HK-2 (cell line): ENCODE measurements at regions not wholly inside any gene's neighbourhood (a gene's known extent, or its start where the extent isn't known, plus 50 kb on each side); places are given as distances from the start of the nearest gene placed in this dataset.

ENCODE experiments used
- DNase-seq: peaks from one replicate; pipeline ENCODE4 v3.0.0-alpha.2; 2018; ENCODE audit not compliant: unreplicated experiment

- DNase-seq = no peak
These were observed 363.9 kb downstream of the PREX1 start for GRCh38 chr20:48463916-48464315.

GRCh38 chr20:48463096-48463720 is 364.6 kb downstream of the PREX1 start:
- DNase-seq = no peak

DNA sequence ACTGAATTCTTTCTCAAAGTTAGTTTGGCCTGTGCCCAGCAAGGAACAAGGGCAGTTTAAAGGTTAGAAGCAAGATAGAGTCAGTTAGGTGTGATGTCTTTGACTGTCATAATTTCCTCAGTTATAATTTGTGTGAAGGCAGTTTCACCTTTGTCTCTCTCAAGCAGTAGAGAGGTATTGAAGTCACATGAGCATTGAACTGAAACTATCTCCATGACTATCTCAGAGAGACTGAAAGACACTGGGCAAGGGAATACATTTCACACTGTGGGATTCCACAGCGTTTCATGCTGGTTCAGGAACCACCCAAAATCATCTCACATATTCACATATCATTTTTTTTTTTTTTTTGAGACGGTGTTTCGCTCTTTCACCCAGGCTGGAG is 366.1 kb downstream of the PREX1 start:
- DNase-seq = no peak

DNA sequence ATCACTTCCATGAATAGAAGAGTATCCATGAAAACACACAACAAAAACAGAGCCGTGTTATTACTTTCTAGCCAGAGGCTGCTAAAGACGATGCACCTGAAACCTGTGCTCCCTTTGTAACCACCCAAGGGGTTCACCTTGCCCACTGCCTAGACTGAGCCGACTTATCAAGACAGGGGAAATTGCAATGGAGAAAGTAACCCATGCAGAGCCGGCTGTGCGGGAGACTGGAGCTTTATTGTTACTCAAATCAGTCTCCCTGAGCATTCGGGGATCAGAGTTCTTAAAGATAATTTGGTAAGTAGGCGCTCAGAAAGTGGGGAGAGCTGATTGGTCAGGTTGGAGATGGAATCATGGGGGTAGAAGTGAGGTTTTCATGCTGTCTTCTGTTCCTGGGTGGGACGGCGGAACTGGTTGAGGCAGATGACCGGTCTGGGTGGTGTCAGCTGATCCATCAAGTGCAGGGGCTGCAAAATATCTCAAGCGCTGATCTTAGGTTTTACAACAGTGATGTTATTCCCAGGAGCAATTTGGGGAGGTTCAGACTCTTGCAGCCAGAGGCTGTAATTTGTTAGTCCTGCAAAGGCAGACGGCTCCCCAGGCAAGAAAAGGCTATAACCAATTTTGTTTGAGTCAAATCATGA is 366.6 kb downstream of the PREX1 start:
- no peak for DNase-seq

GRCh38 chr20:48460681-48461080 is 367.1 kb downstream of the PREX1 start:
- DNase-seq = no peak

- no peak for DNase-seq
These were observed 367.9 kb downstream of the PREX1 start for GRCh38 chr20:48459722-48460395.

DNA sequence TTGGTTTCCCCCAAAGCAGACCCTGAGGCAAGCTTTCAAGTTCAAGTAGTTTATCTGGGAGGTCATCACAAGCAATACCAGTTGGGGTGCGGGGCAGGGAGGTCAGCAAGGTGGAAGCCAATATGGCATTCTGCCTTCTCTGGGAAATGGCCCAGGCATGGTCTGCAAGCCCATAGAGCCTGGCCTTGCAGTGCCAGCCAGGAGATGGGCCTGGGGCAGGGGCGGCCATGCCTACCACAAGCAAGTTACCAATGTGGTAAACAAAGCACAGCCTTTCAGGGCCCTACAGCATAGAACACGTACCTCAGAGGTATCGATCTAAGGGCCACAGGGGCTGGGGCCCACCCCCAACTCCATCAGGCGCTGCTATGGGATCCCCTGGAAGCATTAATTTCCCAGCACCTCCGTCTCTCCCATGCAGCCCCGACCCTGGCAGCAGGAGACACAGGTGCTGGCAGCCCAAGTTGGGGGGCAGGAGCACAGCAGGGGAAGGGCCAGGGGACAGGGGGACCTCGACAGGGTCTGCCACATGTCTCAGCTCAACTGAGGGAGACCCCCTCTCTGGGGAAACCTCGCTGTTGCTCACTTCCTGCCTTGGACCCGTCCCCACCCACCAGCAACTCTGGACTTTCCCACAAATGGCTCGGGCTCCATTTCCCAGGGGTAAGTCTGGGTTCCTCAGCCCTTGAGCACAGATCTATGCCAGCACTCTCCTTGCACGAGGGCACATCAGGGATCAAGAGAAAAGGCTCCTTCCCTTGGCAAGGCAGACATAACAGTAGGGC is 369.0 kb downstream of the PREX1 start:
- DNase-seq = no peak

DNA sequence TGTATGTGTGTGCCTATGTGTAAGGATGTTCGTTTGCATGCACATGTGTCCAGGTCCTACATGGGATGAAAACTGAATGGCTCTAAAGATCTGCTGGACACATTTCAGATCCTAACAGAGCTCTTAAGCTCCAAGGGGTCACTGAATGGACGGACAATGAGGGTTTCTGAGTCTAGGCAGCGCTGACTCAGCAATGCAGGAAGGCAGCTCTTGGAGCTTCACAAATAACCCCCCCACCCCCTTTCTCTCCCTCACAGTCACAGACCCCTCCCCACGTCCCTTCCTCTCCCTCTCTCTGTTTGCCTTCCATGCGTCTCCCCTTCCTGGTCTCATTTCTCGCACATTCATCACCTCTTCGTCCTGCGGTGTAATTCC is 369.8 kb downstream of the PREX1 start:
- no peak for DNase-seq

DNA sequence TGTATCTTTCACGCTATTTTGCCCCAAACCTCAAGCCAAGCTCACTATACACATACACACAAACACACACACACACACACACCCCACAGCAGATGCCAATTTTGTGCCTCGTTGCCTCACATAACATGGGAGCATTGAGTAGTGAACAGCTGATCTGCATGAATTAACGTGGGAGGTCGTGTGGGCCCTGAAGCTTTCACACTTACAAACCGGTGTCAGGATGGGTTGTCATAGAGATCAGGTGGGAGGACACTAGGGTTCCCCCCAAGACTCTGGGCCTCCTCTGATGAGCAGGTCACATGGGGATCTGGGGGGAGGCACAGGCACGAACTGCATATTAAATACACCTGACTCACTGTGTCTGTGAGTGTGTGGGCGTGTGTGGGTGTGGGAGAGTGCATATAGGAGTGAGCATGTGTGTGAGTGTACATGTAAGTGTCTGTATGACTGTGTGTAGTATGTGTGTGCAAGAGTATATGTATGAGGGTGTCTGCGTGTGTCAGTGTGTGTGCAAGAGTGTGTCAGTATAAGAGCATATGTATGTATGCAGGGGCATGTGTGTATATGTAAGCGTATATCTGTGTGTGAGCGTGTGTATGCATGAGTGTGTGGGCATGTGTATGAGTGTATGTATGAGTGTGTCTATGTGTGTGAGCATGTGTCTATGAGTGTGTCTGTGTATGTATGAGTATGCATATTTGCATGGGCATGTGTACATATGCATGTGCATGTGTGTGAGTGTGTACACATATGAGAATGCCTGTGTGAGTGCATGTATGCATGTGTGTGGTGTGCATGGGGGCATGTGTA is 370.4 kb downstream of the PREX1 start:
- DNase-seq = no peak

- DNase-seq = no peak
These were observed 371.2 kb downstream of the PREX1 start for GRCh38 chr20:48456366-48457192.

GRCh38 chr20:48455651-48456365 is 372.0 kb downstream of the PREX1 start:
- no peak for DNase-seq

- DNase-seq = no peak
These were observed 372.9 kb downstream of the PREX1 start for GRCh38 chr20:48454671-48455490.

GRCh38 chr20:48453477-48454093 is 374.2 kb downstream of the PREX1 start:
- no peak for DNase-seq

DNA sequence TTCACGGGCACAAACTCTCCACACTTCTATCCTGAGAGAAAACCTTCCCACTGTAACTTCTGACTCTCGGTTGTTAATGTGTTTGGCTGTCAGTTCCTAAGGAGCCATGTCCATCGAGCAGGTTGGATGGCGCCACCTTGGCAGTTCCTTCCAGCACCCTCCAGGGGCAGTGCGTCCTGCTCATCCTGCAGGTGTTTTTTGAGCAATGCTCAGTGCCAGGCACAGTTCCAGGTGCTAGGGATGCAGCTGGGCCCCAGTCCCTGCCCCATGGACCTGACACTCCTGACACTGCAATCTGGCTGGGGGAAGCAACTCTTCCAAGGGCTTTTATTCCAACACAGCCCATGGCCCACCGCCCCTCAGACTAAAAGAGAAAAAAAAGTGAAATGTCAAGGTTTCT is 376.4 kb downstream of the PREX1 start:
- no peak for DNase-seq

GRCh38 chr20:48448666-48449600 is 378.9 kb downstream of the PREX1 start:
- DNase-seq = no peak

DNA sequence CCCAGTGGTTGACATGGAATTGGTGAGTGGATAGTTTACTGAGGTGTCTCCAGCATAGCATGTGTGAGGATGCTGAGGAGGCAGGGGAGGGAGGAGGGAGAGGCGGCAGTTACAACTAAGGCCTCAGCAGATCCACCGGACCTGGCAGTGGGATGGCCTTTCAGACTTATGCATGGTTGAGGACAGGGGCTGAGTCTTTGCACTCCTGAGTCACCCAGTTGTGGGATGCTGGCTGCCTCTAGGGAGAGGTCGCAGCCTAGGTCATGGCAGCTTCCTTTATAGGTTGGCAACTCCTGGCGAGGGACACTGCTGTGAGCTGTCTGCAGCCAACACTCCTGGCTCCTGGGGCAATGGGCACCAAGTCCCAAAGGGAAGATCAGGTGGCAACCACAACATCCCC is 380.3 kb downstream of the PREX1 start:
- DNase-seq = no peak

DNA sequence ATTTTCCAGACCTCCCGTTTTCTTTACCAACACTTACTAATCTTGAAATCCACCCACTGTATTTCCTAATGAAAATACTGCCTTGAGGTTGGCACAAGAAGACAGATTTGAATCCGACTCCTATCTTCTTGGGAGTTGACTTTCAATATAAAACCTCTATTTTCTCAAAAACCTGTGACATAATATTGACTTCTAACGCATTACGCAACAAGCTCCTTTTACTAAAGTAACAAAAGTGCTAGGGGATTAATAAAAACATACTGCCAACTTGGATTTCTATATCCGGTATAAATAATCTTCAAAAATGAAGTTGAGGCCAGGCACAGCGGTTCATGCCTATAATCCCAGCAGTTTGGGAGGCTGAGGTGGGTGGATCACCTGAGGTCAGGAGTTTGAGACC is 382.0 kb downstream of the PREX1 start:
- no peak for DNase-seq

DNA sequence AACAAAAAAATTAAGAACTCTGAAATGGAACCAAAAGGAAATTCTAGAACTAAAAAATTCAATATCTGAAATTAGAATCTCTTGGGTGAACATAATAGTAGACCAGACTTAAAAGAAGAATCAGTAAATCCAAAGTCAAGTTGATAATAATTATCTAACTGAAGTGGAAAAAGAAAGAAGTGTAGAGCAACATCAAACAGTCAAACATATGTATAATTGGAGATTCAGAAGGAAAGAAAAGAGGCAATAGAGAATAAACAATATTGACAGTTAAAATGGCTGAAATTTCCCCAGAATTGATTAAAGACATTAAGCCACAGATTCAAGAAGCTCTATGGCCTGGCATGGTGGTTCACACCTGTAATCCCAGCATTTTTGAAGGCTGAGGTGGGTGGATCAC is 383.6 kb downstream of the PREX1 start:
- DNase-seq = no peak
